ENCODE measurements at regions not wholly inside any gene's neighbourhood (a gene's known extent, or its start where the extent isn't known, plus 50 kb on each side); places are given as distances from the start of the nearest gene placed in this dataset.

DNA sequence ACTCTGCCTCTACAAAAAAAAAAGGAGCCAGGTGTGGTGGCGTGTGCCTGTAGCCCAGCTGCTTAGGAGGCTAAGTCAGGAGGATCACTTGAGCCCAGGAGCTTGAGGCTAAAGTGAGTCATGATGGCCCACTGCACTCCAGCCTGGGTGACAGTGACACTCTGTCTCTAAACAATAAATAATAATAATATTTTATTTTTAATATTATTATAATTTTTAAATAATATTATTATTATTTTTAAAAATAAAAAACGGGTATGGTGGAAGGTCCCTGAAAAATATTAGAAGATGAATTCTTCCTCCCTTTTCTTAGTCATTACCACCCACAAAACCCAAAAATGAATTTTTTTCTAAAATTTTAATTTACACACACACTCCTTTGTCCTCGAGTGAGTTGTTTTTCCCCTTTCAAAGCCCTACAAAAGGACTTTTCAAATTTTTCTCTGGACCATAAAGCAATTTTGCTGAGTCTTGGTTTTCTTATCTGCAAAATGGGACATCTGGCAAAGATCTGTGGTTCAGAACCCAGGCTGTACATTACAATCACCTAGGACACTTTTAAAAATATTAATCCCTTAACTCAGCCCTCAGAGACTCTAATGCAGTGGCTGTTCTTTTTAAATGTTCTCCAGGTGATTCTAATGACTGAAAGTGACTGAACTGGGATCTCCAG, 174.0 kb upstream of the NEBL start:
- Histone ChIP-seq H3K27ac (no peak overlapping the region), H3K27me3 (replicated peaks in 1 of 7) (peaks cover 0 to 3% (median 0%) of the 10 kb centered on the region in 7 donors), H3K9me3 (no peaks in the 10 kb centered on the region)

DNA sequence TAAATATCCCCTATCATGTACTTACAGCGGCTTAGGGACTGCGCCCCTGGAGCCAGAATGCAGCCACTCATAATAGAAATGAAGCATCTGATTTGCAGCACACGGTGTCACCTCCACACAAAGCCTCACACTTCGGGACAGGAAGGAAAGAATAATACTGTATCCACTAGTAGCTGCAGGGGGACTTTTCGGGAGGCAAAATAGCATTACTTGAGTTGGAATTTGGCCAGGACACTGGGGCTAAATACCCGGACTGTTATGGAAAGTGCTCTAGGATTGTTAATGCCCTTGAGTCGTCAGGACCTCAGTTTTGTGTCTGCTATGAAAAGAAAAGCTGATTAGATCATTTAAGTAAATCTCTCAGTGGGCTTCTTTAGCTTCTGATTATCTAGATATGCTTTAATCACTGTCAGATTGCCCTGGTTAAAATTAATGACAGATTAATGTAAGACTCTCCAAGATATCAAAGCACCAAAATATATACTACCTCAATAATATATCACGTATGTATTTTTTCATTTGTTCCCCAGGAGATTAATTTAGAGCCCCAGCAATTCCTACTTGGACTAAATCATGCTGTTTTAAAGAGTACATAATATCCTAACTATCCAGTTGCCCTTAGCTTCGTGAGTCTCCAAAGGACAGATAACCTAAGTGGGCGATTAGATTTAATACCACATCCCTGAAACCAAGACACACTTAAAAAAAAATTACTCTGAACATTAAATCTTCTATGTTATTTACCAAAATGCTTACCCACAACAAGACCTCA, 173.0 kb upstream of the NEBL start:
- TF ChIP-seq POLR2AphosphoS5 (IDR thresholded peaks at IDR 0.05), result no peak
- TF ChIP-seq, protein P1, sequence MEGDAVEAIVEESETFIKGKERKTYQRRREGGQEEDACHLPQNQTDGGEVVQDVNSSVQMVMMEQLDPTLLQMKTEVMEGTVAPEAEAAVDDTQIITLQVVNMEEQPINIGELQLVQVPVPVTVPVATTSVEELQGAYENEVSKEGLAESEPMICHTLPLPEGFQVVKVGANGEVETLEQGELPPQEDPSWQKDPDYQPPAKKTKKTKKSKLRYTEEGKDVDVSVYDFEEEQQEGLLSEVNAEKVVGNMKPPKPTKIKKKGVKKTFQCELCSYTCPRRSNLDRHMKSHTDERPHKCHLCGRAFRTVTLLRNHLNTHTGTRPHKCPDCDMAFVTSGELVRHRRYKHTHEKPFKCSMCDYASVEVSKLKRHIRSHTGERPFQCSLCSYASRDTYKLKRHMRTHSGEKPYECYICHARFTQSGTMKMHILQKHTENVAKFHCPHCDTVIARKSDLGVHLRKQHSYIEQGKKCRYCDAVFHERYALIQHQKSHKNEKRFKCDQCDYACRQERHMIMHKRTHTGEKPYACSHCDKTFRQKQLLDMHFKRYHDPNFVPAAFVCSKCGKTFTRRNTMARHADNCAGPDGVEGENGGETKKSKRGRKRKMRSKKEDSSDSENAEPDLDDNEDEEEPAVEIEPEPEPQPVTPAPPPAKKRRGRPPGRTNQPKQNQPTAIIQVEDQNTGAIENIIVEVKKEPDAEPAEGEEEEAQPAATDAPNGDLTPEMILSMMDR (IDR thresholded peaks at IDR 0.05 in 8 of 11, conservative IDR thresholded peaks at IDR 0.05 in 3 of 11), result no peak
- no peak for TF ChIP-seq POLR2A (IDR thresholded peaks at IDR 0.05)
- WGBS, 5 donors, result 62 to 73% (median 63%) methylated on average over 10 of the region's 10 CpGs
- no peaks in the 10 kb centered on the region for H3K9me3 ChIP-seq
- H3K4me1 ChIP-seq, result no peaks in the 10 kb centered on the region
- peaks cover 0 to 3% (median 0%) of the 10 kb centered on the region in 7 donors for H3K27me3 ChIP-seq (replicated peaks in 1 of 7)
- no peak for DNase-seq
- no peak overlapping the region for H3K4me3 ChIP-seq
- intact Hi-C loops (cut with DNase I; ENCODE audit: low total_unique reads), result no loop called here
- H3K36me3 ChIP-seq, result no peaks in the 10 kb centered on the region
- no peak overlapping the region for H3K27ac ChIP-seq

More for the DNA sequence above, 174.0 kb upstream of the NEBL start:
- WGBS, 5 donors, result 70 to 85% (median 75%) methylated on average over 3 of the region's 3 CpGs
- TF ChIP-seq POLR2A (IDR thresholded peaks at IDR 0.05) (no peak), POLR2AphosphoS5 (IDR thresholded peaks at IDR 0.05) (no peak)
- TF ChIP-seq, protein P1 (IDR thresholded peaks at IDR 0.05 in 8 of 11, conservative IDR thresholded peaks at IDR 0.05 in 3 of 11), result no peak
- no peaks in the 10 kb centered on the region for H3K4me1 ChIP-seq
- intact Hi-C loops (cut with DNase I; ENCODE audit: low total_unique reads), result no loop called here
- no peaks in the 10 kb centered on the region for H3K36me3 ChIP-seq
- H3K4me3 ChIP-seq, result no peak overlapping the region
- DNase-seq, result no peak

DNA sequence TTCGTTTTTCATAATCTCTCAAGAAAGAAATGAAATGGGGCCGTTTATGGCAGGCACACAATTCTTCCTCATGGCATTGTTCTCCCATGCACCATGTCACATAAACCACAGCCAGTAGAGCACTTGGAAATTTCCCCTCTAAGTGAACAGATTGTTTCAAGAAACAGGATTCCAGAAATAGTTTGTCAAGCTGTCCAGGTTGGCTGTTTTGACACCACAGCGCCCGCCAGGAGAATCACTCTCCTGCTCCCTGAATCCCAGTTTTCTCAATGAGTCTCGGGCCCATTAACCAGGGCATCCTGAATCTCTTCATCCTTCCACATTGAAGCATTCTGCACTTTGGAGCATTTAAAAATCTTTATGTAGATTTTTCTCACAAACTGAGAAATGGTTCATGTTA, 172.2 kb upstream of the NEBL start:
- DNase-seq, result no peak
- no peaks in the 10 kb centered on the region for H3K4me1 ChIP-seq
- no peak overlapping the region for H3K27ac ChIP-seq
- 73 to 86% (median 76%) methylated on average over 5 of the region's 5 CpGs for WGBS, 5 donors
- no peaks in the 10 kb centered on the region for H3K9me3 ChIP-seq
- H3K4me3 ChIP-seq, result no peak overlapping the region
- H3K36me3 ChIP-seq, result no peaks in the 10 kb centered on the region
- H3K27me3 ChIP-seq (replicated peaks in 1 of 7), result peaks cover 0 to 3% (median 0%) of the 10 kb centered on the region in 7 donors
- TF ChIP-seq, protein P1 (IDR thresholded peaks at IDR 0.05 in 8 of 11, conservative IDR thresholded peaks at IDR 0.05 in 3 of 11), result no peak
- TF ChIP-seq POLR2AphosphoS5 (IDR thresholded peaks at IDR 0.05), result no peak
- TF ChIP-seq POLR2A (IDR thresholded peaks at IDR 0.05), result no peak
- intact Hi-C loops (cut with DNase I; ENCODE audit: low total_unique reads), result no loop called here

DNA sequence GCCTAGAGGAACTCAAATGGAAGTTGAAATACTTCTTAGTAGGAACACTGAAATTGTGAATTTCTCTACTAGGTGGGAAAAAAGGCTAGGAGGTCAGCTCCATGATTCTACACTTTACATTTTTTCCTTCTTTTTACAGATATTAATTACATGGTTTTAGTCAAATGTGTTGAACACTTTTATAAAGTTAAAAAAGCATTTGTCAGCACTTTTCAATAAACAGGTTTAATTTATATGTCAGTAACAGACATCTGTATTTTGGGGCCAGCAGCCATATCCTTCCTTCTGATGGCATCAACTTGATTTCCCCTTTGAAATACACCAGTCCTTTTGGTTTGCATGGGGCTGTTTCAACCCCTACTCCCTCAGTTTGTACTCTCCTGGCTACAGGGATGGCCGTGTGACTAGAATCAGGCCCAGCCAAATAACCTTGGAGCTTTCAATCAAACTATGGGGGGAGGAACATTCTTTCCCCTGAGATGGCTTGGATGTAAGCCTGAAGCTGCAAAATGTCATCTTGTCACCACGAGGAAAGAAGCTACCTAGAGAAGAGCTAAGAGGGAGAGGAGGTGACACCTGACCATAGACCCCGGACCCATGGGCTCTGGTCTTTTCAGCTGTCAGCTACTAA, 171.0 kb upstream of the NEBL start:
- intact Hi-C loops (cut with DNase I; ENCODE audit: low total_unique reads), result no loop called here
- Histone ChIP-seq H3K4me3 (no peak overlapping the region), H3K9me3 (no peaks in the 10 kb centered on the region), H3K4me1 (no peaks in the 10 kb centered on the region), H3K36me3 (no peaks in the 10 kb centered on the region), H3K27me3 (replicated peaks in 1 of 7) (peaks cover 0 to 9% (median 0%) of the 10 kb centered on the region in 7 donors), H3K27ac (no peak overlapping the region)
- TF ChIP-seq POLR2A (IDR thresholded peaks at IDR 0.05) (no peak), POLR2AphosphoS5 (IDR thresholded peaks at IDR 0.05) (no peak)
- TF ChIP-seq, protein P1 (IDR thresholded peaks at IDR 0.05 in 8 of 11, conservative IDR thresholded peaks at IDR 0.05 in 3 of 11), result no peak
- 51 to 83% (median 66%) methylated on average over 3 of the region's 3 CpGs for WGBS, 5 donors
- DNase-seq, result no peak
